ENCODE measurements at regions not wholly inside any gene's neighbourhood (a gene's known extent, or its start where the extent isn't known, plus 50 kb on each side); places are given as distances from the start of the nearest gene placed in this dataset.
"Not testable (repeated sequence)": the region's sequence is repeated elsewhere in the genome, so short reads cannot be mapped to it uniquely, and the experiment has no call there.

DNA sequence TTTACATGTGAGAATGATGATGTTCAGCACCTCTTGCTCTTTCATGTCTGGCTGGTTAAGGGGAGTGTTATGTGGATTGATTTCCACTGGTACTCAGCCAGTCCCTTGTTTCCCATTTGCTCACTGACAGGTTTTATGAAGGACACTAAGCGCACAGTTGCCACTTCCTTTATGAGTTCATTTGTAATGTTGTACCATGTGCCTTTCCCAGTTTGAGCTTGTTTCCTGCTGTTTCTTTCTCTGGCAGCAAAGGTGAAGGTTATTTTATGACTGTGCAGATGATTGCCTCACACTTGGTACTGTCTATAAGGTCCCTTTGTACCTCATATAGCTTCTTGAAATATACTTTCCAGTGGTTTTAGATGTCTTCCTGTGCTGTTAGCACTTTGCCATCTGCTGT, 1700.5 kb upstream of the TMEFF2 start:
- DNase-seq = no peak

- DNase-seq = no peak
Measured at GRCh38 chr2:193894081-193894480, 1699.3 kb upstream of the TMEFF2 start.

GRCh38 chr2:193891023-193891422, 1696.3 kb upstream of the TMEFF2 start:
- DNase-seq = no peak

DNA sequence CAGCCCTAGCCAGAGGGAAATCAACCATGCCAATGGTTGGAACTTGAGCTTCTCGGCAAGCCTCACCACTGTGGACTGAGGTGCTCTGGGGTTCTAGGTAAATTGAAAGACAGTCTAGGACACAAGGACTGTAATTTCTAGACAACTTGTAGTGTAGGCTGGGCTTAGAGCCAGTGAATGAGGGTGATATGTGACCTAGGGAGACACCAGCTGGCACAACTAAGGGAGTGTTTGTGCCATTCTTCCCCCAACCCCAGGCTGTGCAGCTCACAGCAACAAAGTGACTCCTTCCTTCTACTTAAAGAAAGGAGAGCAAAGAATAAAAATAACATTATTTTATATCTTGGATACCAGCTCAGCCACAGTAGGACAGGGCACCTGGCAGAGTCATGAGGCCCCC, 1690.7 kb upstream of the TMEFF2 start:
- DNase-seq = no peak

GRCh38 chr2:193883820-193884219, 1689.1 kb upstream of the TMEFF2 start:
- no peak for DNase-seq

DNA sequence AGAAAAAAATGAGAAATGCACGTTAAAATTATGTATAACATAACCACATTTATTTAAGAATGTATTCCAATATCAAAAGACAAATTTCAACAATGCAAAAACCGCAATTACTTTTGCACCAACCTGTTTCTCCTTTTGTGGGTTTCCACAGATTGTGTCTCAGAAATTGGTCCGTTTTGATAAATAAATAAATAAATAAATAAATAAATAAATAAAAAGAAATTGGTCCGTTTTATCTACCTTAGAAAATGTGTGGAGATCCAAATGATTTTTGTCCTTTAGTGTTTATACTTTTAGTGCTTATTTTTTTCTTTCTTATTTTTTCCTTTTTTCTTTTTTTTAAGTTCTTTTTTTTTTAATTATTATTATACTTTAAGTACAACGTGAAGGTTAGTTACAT, 1682.2 kb upstream of the TMEFF2 start:
- DNase-seq = no peak

DNA sequence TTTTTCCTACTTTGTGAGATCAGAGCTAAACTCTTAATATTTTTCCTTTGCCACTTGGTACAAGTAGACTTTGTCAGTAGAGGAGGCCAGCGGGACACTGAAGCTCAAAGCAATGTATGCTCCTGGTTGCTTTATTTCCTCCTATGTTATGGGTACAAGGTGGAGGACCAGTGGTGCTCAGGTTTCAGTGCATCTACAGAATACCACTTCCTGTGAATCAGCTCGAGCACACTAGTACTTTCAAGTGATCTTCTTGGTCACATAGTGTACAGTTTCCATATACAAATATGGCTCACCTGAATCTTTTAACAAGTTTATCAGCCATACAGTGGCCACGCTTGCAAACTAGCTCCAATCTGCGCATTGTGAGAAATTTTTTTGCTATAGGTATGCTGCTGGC, 1674.8 kb upstream of the TMEFF2 start:
- no peak for DNase-seq

DNA sequence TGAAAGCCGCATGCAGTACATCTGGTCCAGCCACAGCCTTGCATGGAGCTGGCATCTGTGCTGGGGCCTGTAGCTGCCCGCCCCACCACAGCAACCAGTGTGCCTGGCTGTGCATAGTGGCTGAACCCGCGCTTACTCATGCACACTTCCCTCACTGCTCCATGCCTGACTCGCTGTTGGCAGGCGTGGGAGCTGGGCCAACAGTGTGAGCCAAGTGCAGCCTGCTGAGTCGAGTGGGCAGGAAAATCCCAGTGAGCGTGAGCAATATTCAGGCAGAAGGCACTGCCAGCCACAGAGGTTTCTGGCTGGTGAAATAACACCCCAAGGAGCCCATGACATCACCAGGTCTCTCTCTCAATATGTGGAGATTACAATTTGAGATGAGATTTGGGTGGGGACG, 1674.1 kb upstream of the TMEFF2 start:
- no peak for DNase-seq

DNA sequence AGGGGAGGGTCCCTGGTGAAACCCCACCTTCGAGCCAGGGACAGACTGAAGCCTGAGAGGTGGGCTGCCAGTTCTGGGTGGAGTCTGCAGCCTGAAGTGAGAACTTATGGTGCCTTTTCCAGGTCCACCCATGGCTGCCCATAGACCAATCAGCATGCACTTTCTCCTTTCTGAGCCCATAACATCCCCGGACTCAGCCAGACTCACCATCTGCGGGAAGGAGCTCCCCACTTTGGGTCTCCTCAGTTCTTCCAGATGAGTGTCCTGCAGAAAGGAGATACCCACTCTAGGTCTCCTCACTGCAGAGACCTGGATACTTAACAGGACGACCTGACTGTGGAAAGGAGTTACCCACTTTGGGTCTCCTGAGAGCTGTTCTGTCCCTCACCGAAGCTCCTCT, 1673.4 kb upstream of the TMEFF2 start:
- DNase-seq = no peak

- no peak for DNase-seq
Measured at GRCh38 chr2:193867454-193867853, 1672.7 kb upstream of the TMEFF2 start.

- DNase-seq = no peak
Measured at GRCh38 chr2:193861557-193861956, 1666.8 kb upstream of the TMEFF2 start.

GRCh38 chr2:193847991-193848390, 1653.3 kb upstream of the TMEFF2 start:
- DNase-seq = no peak

GRCh38 chr2:193847130-193847529, 1652.4 kb upstream of the TMEFF2 start:
- no peak for DNase-seq

GRCh38 chr2:193845604-193846003, 1650.9 kb upstream of the TMEFF2 start:
- DNase-seq = no peak

DNA sequence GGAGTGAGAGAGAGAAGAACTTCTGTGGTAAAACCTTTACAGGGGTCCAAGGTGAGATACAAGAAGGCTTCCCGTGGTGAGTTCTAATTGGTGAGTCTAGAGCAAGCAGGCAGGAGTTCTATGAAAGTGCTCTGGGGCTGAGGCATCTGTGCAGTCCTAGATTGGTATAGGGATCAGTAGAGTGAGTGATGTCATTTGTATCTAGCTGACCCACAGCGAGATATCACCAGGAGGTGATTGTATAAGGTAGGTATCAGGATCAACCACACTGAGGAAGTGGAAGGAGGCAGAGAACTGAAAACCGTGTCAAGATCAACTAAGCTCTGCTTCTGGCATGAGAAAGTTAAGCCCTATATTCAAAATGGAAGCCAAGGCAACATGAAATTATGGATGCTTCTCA, 1648.9 kb upstream of the TMEFF2 start:
- no peak for DNase-seq

DNA sequence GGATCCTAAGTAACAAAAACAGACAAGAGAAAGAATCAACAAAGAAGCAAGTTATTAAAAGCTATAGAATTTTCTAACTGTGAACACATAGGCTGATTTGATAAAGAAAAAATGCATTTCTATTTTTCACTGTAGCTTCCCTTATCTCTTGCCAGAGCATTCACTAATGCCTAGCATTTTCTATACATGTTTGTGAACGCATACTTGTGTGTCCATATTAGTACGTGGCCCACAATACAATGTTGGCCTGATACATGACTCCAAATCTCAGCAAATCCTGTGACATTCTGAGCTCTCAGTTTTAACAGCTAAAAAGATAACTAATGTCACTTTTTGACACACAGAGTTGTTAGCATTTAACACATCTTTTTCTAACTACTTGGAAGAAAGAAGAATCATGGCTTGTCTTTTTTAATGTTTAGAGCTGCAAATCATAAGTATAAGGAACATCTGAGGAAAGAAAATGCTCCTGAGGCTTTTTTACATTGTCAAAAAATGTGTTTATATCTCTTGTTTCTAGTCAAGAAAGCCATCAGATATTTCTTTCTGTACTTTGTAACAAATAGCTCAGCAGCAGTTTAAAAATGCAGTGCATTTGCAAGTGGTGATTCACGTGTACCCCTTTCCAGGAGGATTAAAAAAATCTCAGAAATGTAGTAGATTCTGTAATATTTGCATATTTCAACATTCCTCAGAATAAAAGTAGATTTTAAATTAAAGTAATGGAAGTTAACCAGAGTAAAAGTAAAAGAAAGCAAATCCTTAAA, 1646.8 kb upstream of the TMEFF2 start:
- no peak for DNase-seq

GRCh38 chr2:193837111-193837738, 1642.5 kb upstream of the TMEFF2 start:
- DNase-seq = no peak

GRCh38 chr2:193836424-193837006, 1641.8 kb upstream of the TMEFF2 start:
- DNase-seq = not testable (repeated sequence)

DNA sequence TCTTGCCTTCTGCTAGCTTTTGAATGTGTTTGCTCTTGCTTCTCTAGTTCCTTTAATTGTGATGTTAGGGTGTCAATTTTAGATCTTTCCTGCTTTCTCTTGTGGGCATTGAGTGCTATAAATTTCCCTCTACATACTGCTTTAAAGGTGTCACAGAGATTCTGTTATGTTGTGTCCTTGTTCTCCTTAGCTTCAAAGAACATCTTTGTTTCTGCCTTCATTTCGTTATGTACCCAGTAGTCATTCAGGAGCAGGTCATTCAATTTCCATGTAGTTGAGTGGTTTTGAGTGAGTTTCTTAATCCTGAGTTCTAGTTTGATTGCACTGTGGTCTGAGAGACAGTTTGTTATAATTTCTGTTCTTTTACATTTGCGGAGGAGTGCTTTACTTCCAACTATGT, 1639.2 kb upstream of the TMEFF2 start:
- DNase-seq = not testable (repeated sequence)

GRCh38 chr2:193824474-193824873, 1629.7 kb upstream of the TMEFF2 start:
- DNase-seq = no peak

GRCh38 chr2:193818801-193819499, 1624.2 kb upstream of the TMEFF2 start:
- no peak for DNase-seq

DNA sequence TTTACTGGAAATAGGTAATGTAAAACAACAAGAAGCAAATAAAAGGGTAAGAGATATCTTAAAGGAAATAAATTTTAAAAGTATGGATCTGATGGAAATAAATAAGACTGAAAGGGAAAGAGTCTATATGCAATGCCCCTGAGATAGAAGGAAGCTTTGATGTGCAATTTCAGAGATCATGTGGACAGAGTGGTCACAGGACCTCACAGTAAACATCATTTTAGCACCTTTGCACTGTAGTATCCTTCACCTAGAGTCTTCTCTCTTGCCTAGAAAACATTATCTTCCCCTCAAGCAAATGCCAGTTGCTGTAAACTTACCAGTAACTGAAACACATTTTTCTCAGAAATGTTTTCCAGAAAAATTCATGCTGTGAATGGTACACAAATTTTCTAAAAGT, 1621.3 kb upstream of the TMEFF2 start:
- no peak for DNase-seq

DNA sequence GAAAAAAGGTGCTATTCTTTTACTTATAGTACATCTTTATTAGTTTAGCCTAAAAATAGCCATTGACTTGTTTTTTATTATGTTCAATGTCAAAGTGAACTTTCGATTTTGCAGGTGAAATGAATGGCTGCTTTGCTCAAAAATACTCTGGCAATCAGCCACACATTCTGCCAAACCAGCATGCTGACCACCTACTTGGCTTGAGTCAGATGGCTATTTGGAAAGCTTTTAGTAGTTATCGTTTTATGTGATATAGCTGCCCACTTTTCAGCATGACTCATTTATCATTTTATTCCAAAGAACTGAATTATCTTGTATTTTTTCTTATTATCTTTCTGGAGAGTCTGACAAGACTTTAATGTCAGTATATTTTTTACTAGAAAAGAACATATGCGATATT, 1615.8 kb upstream of the TMEFF2 start:
- no peak for DNase-seq

GRCh38 chr2:193808877-193809276, 1614.1 kb upstream of the TMEFF2 start:
- DNase-seq = no peak
